GM21360 (cell line): ENCODE measurements at regions not wholly inside any gene's neighbourhood (a gene's known extent, or its start where the extent isn't known, plus 50 kb on each side); places are given as distances from the start of the nearest gene placed in this dataset.

Experiments
- ATAC-seq: cut with Tn5 transposase; IDR thresholded peaks from one replicate; pipeline ENCODE4 v1.9.1; 2021; ENCODE audit warnings: mild to moderate bottlenecking, moderate library complexity; ENCODE audit not compliant: unreplicated experiment

DNA sequence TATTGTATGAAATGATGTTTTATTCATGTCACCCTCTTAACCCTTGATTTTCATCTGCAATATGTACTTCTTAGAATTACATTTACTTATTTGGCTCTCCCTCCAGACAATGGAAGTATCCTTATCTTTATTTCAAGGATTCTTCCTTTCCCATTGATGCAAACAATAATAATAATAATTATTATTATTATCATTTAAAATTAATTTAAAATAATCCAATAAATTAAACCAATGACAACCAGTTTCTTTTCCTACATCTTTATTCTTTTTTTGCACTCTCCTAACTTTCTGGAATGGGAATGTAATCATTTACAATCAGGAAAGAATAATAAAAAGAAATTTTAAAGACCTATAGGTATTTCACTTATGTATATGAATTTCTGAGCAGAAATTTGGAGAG lies 504.4 kb downstream of the INHBA start:
- ATAC-seq = no peak

- no peak for ATAC-seq
Measured at GRCh38 chr7:41197769-41198168, 505.1 kb downstream of the INHBA start.

GRCh38 chr7:41193738-41194282 lies 509.1 kb downstream of the INHBA start:
- ATAC-seq = no peak

- ATAC-seq = no peak
Measured at GRCh38 chr7:41190581-41190980, 512.3 kb downstream of the INHBA start.

DNA sequence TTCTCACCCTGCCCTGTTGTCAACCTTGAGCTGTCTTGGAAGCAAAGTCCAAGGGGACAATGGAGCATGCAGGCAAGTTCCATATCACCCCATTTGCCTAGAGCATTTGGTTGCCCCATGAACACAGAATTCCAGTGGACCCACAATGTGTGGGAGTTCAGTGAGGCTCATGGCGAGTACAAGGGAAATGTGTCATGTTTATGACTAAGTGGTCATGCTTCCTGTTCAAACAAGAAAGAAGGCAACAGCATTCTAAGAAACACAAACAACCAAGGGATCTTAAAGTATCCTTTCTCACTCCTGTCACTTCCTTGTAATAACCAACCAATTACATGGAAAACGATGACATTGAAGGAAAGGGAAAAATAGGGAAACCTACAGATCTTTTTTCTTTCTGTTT lies 513.0 kb downstream of the INHBA start:
- ATAC-seq = no peak

- no peak for ATAC-seq
Measured at GRCh38 chr7:41188163-41189130, 514.4 kb downstream of the INHBA start.

- no peak for ATAC-seq
Measured at GRCh38 chr7:41187322-41187721, 515.6 kb downstream of the INHBA start.

GRCh38 chr7:41185851-41186250 lies 517.0 kb downstream of the INHBA start:
- no peak for ATAC-seq

- ATAC-seq = no peak
Measured at GRCh38 chr7:41183741-41184140, 519.1 kb downstream of the INHBA start.

DNA sequence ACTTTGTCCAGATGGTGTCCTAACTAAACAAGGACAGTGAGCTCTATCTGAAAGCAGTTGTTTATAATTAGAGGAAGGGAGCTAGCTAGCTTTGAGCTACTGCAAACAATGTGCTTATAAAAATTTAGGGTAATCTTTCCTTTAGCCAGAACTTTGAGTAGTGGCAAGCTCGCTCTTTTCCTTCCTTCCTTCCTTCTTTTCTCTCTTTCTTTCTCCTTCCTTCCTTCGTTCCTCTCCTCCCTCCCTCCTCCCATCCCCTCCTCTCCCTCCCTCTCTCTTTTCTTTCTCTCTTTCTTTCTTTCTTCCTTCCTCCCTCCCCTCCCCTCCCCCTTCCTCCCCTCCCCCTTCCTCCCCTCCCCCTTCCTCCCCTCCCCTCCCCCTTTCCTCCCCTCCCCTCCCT lies 520.1 kb downstream of the INHBA start:
- no peak for ATAC-seq

GRCh38 chr7:41175435-41175834 lies 527.5 kb downstream of the INHBA start:
- no peak for ATAC-seq

GRCh38 chr7:41174521-41174920 lies 528.4 kb downstream of the INHBA start:
- ATAC-seq = no peak

GRCh38 chr7:41170466-41170865 lies 532.4 kb downstream of the INHBA start:
- ATAC-seq = no peak

GRCh38 chr7:41169317-41169716 lies 533.6 kb downstream of the INHBA start:
- no peak for ATAC-seq

GRCh38 chr7:41167836-41168235 lies 535.1 kb downstream of the INHBA start:
- no peak for ATAC-seq

DNA sequence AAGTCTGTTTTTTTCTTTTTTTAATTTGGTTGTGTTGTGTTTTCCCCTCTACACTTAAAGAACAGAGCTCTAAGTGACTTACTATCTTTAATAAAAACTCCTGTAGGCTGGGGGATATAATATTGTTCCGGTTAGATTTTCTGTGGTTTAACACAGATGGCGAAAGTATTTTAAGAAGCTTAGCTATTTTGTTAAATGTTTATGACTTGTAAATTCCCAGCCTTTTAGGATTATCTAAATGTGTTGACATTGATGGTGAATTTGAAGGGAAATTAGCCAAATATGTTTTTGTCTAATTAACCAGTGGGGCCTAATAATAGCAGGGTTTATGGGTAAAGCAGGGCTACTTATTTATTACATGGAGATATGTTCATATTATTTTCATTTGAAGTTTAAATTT lies 538.5 kb downstream of the INHBA start:
- ATAC-seq = no peak

- no peak for ATAC-seq
Measured at GRCh38 chr7:41163991-41164390, 538.9 kb downstream of the INHBA start.

DNA sequence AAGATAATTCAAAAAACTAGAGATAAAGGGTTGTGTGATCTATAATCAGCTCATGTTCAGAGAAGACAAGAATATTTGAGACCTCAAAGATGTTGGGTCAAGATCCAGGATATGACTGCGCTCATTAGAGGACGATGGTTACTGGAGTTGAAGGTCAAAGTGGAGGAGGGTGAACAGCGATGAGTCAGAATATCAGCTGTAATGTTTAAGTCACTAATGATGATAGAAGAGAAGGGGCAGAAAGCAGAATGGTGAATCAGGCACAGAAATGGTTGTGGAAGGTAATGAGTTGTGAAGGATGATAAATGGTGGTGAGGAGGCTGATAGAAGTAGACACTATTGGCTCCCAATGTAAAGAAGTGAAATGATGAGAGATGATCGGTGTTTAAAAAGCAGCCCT lies 540.3 kb downstream of the INHBA start:
- ATAC-seq = no peak

- ATAC-seq = no peak
Measured at GRCh38 chr7:41161041-41161587, 541.8 kb downstream of the INHBA start.

DNA sequence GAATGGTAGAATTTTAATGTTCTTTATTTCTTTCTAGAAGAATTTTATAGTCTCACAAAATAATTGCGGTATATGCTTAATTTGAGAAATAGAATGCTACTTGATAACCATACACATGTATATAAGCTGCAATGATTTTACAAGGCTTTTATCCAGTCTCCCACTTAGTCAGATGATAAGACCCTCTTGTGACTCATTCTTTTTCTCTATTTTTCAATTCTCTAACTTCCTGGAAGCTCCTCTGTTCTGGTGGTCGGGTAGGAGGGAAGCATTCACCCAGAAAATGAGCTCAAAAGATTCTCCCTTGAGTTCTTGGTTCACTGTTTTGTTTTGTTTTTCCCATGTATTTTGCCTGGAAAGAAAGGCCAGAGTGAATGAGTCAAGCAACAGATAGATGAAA lies 546.6 kb downstream of the INHBA start:
- ATAC-seq = no peak

DNA sequence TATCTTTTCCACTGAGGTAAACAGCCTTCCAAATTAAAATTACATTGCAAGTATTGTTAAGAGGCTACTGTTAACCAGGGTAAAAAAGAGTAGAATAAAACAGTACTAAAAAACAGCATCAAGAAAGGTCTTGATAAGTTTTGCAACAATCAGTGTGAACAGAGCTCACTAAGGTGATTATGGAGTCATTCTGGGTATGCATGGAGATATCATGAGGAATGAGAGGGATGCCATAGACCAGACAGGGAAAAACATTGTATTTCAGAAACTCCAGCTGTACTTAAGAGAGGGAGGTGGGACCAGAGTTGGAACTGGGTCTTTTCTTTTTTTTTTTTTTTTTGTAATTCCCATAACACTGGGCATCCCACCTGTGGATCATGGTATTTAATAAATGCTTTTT lies 549.6 kb downstream of the INHBA start:
- ATAC-seq = no peak

DNA sequence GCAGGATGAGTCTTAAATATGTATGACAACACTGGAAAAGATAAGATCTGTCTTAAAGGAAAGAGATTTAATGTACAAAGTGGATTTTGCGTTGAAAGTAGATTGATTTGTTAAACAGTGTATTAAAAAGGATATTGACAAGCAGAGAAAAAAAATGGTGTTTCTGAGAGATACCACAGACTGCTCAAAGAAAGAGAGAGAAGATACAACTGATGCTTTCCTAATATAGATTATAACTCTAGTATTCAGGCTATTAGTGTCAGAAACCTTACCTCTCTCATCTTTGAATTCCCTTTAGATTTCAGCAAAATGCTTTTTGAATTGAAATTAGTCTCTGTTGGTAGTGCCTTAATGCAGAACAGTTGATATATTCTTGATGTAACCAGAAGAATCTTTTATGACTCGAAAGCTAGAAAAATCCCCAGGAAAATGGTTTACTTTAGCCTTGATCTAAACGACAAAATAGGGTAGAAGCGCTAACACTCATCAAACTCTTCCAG lies 550.7 kb downstream of the INHBA start:
- no peak for ATAC-seq
